WERI-Rb-1 (cell line): ENCODE measurements at regions not wholly inside any gene's neighbourhood (a gene's known extent, or its start where the extent isn't known, plus 50 kb on each side); places are given as distances from the start of the nearest gene placed in this dataset.

Source experiments
- DNase-seq: peaks from one replicate; pipeline ENCODE4 v3.0.0-alpha.2; 2020
- H3K27ac ChIP-seq: fragments of 250-450 bp; sonication (Bioruptor Pico); 2 replicates; pipeline ENCODE4 v1.5.1; 2020; ENCODE audit warnings: mild to moderate bottlenecking, moderate library complexity
- H3K27me3 ChIP-seq: fragments of 250-450 bp; sonication (Bioruptor Pico); 2 replicates; pipeline ENCODE4 v1.5.1; 2021; ENCODE audit warnings: mild to moderate bottlenecking, low read depth, moderate library complexity; ENCODE audit not compliant: insufficient read depth, severe bottlenecking
- H3K36me3 ChIP-seq: fragments of 250-450 bp; sonication (Bioruptor Pico); 2 replicates; pipeline ENCODE4 v1.5.1; 2020; ENCODE audit warnings: mild to moderate bottlenecking, moderate library complexity
- H3K4me3 ChIP-seq: 2 replicates; pipeline ENCODE4 v1.5.1; 2011; ENCODE audit warnings: low read depth, mild to moderate bottlenecking, control low read depth, low read length
- H3K9me3 ChIP-seq: fragments of 250-450 bp; sonication (Bioruptor Pico); 2 replicates; pipeline ENCODE4 v1.5.1; 2021; ENCODE audit warnings: mild to moderate bottlenecking, moderate library complexity; ENCODE audit not compliant: severe bottlenecking
- CTCF ChIP-seq: IDR thresholded peaks from 2 replicates; pipeline ENCODE4 v1.5.1; 2011; ENCODE audit warnings: low read depth, mild to moderate bottlenecking, control low read depth, inconsistent platforms, low read length

DNA sequence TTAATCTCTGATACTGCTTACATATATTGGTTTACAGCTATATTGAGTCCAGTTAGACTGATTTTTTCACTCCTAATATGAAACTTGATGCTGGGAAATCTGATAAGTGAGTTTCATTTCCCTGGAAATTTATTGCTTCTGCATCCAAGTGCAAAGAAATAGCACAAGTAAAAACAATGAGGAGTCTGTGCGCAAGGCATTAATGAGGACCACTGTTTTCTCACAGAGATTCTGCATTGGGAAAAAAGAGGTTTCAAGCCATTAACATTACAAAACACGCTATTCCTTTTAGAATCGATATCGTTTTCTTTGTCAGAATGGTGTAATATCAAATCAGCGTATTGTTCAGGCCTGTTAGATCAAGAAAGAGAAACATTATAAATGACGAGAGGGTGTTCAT lies 723.3 kb upstream of the ARRDC4 start:
- Histone ChIP-seq H3K27me3 (peaks cover 66% of the 10 kb centered on the region), H3K9me3 (peaks cover 4% of the 10 kb centered on the region), H3K4me3 (no peak overlapping the region), H3K27ac (no peak overlapping the region), H3K36me3 (no peaks in the 10 kb centered on the region)
- TF ChIP-seq CTCF, result no peak
- DNase-seq, result no peak

DNA sequence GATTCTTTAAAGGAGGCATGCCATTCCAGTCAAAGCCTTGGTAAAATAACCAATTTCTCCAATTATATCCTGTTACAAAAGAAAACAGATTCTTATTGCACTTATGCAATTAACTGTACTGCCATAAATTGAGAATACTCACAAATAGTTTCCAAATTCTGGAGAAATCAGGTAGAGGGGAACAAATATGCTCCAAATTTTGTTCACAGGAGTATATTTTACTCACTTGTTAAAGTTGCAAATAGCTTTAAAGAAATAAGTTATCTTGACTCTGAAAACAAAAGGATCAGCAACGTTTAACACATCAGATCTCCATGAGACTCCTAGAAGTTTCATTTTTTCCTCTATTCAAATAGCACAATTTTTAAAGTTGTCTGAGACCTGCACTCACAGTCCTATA lies 712.1 kb upstream of the ARRDC4 start:
- Histone ChIP-seq H3K36me3 (no peaks in the 10 kb centered on the region), H3K27ac (no peak overlapping the region), H3K27me3 (peaks cover 28% of the 10 kb centered on the region), H3K4me3 (no peak overlapping the region), H3K9me3 (no peaks in the 10 kb centered on the region)
- no peak for DNase-seq
- no peak for TF ChIP-seq CTCF

GRCh38 chr15:97259943-97260342 lies 700.6 kb upstream of the ARRDC4 start:
- Histone ChIP-seq H3K27me3 (peaks cover 38% of the 10 kb centered on the region), H3K36me3 (no peaks in the 10 kb centered on the region), H3K9me3 (no peaks in the 10 kb centered on the region), H3K27ac (no peak overlapping the region), H3K4me3 (no peak overlapping the region)
- no peak for TF ChIP-seq CTCF
- DNase-seq, result no peak

DNA sequence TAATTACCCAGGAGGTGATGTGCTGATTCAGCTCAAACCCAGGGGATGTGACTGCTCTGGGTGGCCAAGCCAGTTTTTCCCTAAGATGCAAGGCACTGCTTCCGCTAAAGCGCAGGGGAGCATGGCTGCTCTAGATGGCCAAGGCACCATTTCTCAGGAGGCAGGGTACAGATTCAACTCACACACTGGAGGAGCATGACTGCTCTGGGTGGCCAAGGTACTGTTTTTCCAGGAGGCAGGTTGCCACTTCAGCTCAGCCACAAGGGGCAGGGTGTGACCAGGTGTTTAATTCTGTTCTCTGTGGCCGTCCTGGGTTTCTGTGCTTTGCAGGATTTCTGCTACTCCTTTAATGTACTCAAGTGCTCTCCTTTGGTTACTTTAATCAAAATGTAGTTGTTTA lies 659.3 kb upstream of the ARRDC4 start:
- H3K27ac ChIP-seq, result no peak overlapping the region
- no peaks in the 10 kb centered on the region for H3K9me3 ChIP-seq
- TF ChIP-seq CTCF, result no peak
- no peak overlapping the region for H3K4me3 ChIP-seq
- peaks cover 3% of the 10 kb centered on the region for H3K27me3 ChIP-seq
- DNase-seq, result no peak
- H3K36me3 ChIP-seq, result no peaks in the 10 kb centered on the region

DNA sequence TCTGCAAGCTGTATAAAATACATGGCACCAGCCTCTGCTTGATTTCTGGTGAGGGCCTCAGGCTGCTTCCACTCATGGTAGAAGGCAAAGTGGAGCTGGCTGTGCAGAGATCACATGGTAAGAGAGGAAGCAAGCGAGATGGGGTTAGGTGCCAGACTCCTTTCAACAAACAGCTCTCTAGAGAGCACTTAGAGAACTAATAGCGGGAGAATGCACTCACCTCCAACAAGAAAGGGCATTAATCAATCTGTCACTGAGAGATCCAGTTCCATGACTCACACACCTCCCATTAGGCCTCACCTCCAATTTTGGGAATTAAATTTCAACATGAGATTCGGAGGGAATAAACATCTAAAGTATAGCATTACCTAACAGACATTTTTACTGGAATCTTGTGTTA lies 644.1 kb upstream of the ARRDC4 start:
- H3K4me3 ChIP-seq, result no peak overlapping the region
- DNase-seq, result no peak
- no peak for TF ChIP-seq CTCF
- no peaks in the 10 kb centered on the region for H3K9me3 ChIP-seq
- H3K27ac ChIP-seq, result no peak overlapping the region
- H3K27me3 ChIP-seq, result peaks cover 27% of the 10 kb centered on the region
- H3K36me3 ChIP-seq, result no peaks in the 10 kb centered on the region

DNA sequence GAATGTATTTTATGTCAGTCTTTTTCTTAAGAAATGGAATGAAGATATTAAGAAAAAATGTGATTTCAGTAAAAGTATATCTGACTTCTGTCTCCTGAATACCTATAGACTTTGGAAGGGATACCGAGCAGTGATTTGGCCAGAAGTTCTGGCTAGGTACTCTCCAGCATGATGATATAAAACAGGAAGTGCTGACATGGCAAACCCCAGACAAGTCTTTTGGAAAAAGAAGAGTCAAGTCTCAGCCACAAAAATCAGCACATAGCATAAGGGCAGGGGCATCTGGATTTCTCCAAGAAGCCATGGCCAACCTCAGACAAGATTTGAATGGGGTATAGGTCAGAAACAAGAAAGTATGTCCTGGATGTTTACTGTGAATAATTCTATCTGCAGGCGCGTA lies 643.3 kb upstream of the ARRDC4 start:
- Histone ChIP-seq H3K4me3 (no peak overlapping the region), H3K27me3 (peaks cover 19% of the 10 kb centered on the region), H3K36me3 (no peaks in the 10 kb centered on the region), H3K9me3 (no peaks in the 10 kb centered on the region), H3K27ac (no peak overlapping the region)
- TF ChIP-seq CTCF, result no peak
- no peak for DNase-seq
